ENCODE measurements at regions not wholly inside any gene's neighbourhood (a gene's known extent, or its start where the extent isn't known, plus 50 kb on each side); places are given as distances from the start of the nearest gene placed in this dataset.

- TF ChIP-seq MYC (IDR thresholded peaks at IDR 0.05; ENCODE audit: low read depth, low read length), result no peak
- TF ChIP-seq POLR2A (IDR thresholded peaks at IDR 0.05; ENCODE audit: low read depth, low read length), result no peak
- TF ChIP-seq POLR2AphosphoS5 (IDR thresholded peaks at IDR 0.05; ENCODE audit: insufficient read depth, low read depth, low read length), result no peak
Measured at GRCh38 chrX:4588056-4588455, 874.6 kb upstream of the PRKX start.
